Astrocyte of the spinal cord (primary cell): ENCODE measurements at regions not wholly inside any gene's neighbourhood (a gene's known extent, or its start where the extent isn't known, plus 50 kb on each side); places are given as distances from the start of the nearest gene placed in this dataset.

Source experiments
- DNase-seq: peaks from one replicate; pipeline ENCODE4 v3.0.0; 2011; ENCODE audit warnings: low read depth, low spot score
- H3K4me3 ChIP-seq: 2 replicates; pipeline ENCODE4 v1.5.1; 2011; ENCODE audit warnings: low read depth, mild to moderate bottlenecking, low read length, moderate library complexity
- in situ Hi-C: cut with HindIII; loops from 2 replicates; pipeline ENCODE4 v1.10.0; 2017; ENCODE audit warnings: low sequenced_read_pairs
- TF ChIP-seq, protein P1 (sequence below): IDR thresholded peaks from 2 replicates; pipeline ENCODE4 v1.5.1; 2012; ENCODE audit warnings: low read depth, mild to moderate bottlenecking, low read length, inconsistent platforms

DNA sequence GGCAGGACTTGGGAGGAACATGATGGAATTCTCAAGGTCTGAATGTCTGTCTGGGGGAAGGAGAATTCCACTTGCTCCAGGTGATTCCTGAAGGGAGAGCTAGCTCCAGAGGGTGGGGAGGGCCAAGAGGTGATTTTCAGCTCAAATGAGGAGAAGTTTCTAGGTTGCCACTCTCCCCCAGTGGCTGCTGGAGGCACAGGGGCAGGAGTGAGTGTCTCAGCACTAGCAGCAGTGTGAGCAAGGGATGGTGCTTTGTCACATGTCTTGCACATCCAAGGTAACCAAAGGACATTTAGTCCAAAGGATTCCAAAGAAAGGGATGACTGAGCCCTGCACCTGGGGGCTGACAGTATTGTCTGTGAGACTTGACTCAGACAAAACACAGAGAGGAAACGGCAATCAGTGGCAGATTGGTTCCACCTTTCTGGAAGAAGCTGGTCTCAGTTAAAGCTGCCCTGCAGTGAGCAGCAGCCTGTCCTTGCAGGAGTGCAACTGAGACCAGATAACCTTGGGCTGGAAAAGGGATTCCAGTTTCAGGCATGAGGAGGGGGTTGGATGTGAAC is 51.2 kb upstream of the PCBD1 start:
- TF ChIP-seq, protein P1, sequence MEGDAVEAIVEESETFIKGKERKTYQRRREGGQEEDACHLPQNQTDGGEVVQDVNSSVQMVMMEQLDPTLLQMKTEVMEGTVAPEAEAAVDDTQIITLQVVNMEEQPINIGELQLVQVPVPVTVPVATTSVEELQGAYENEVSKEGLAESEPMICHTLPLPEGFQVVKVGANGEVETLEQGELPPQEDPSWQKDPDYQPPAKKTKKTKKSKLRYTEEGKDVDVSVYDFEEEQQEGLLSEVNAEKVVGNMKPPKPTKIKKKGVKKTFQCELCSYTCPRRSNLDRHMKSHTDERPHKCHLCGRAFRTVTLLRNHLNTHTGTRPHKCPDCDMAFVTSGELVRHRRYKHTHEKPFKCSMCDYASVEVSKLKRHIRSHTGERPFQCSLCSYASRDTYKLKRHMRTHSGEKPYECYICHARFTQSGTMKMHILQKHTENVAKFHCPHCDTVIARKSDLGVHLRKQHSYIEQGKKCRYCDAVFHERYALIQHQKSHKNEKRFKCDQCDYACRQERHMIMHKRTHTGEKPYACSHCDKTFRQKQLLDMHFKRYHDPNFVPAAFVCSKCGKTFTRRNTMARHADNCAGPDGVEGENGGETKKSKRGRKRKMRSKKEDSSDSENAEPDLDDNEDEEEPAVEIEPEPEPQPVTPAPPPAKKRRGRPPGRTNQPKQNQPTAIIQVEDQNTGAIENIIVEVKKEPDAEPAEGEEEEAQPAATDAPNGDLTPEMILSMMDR = no peak
- in situ Hi-C loops = no loop called here
- no peak for DNase-seq
- no peak overlapping the region for H3K4me3 ChIP-seq

- H3K4me3 ChIP-seq = no peak overlapping the region
- TF ChIP-seq, protein P1 = no peak
- no peak for DNase-seq
- in situ Hi-C loops = no loop called here
Observed at GRCh38 chr10:70940834-70941568, 52.6 kb upstream of the PCBD1 start.

DNA sequence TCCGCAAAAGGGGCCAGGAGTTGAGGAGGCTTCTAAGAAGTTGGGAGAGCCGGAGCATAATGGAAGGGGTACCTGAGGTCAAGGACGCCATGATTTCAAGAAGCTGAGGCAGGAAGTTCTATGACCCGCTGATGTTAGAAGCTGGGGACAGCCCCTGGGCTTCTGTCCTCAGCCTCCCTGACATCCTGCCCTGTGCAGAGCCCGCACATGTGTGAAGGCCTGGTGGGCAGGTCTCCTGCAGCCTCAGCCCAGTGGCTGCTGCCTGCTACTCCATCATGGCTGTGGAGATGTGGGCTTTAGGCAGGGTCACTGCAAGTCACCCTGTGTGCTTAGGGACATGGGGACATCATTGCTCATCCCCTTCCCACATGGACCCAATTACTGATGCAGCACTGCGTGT is 53.8 kb upstream of the PCBD1 start:
- no peak overlapping the region for H3K4me3 ChIP-seq
- DNase-seq = no peak
- TF ChIP-seq, protein P1 = no peak
- in situ Hi-C loops = no loop called here

DNA sequence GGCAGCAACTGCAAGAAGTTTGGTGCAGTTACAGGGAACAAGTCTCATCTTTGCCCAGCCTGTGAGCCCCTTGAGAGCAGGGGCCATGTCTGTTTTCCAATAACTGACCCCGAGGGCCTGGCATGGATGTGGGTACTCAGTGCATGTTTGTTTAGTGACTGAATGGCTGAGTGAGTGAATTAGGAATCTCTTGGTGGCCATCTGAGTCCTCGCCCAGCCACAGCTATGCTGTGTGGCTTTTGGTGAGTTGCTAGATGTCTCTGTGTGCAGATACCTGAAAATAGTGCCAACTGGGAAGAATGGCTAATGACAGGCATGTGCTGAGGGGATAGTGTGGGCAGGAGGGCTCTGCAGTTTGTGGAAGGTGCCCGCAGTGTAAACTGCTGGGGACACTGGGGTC is 54.4 kb upstream of the PCBD1 start:
- in situ Hi-C loops = no loop called here
- DNase-seq = no peak
- TF ChIP-seq, protein P1 = no peak
- no peak overlapping the region for H3K4me3 ChIP-seq

GRCh38 chr10:70943249-70943648 is 54.9 kb upstream of the PCBD1 start:
- in situ Hi-C loops = no loop called here
- TF ChIP-seq, protein P1 = no peak
- no peak overlapping the region for H3K4me3 ChIP-seq
- no peak for DNase-seq

DNA sequence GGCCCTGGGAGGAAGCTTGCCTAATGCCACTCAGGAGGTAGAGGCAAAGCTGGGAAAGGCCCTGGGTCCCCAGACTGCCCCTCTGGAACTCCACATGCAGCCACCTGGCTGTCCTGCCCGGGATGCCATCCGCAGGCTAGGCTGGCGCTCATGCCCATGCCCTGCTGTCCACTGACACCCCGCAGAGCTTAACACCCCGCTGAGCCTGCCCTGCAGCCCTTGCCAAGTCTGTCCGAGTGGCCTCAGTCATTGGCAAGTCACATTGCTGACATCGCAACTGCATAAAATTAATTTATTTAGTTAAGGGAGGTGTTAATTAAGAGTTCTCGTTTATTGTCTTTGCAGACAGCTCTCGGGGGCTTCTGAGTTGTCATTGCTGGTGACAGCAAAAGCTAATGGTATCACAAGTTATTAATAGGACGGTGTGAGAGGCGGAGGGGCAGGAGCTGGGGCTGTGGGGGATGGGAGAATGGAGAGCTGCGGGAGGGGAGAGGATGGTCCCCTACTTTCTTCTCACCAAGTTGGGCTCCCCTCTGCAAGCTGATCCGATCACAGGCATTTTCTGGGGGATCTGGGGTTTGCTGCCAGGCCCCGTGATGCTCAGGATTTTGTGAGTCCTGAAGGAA is 55.6 kb upstream of the PCBD1 start:
- TF ChIP-seq, protein P1 = no peak

More for the DNA sequence above, 55.6 kb upstream of the PCBD1 start:
- no peak overlapping the region for H3K4me3 ChIP-seq
- in situ Hi-C loops = no loop called here
- DNase-seq = no peak
